ENCODE measurements at regions not wholly inside any gene's neighbourhood (a gene's known extent, or its start where the extent isn't known, plus 50 kb on each side); places are given as distances from the start of the nearest gene placed in this dataset.
"Not testable (repeated sequence)": the region's sequence is repeated elsewhere in the genome, so short reads cannot be mapped to it uniquely, and the experiment has no call there.

GRCh38 chr6:882084-882598 is 189.2 kb upstream of the EXOC2 start:
- no peak for DNase-seq

- no peak for DNase-seq
Measured at GRCh38 chr6:878179-878578, 185.2 kb upstream of the EXOC2 start.

- no peak for DNase-seq
Measured at GRCh38 chr6:875012-875411, 182.1 kb upstream of the EXOC2 start.

GRCh38 chr6:872570-873125 is 179.7 kb upstream of the EXOC2 start:
- DNase-seq, result no peak

- DNase-seq, result no peak
Measured at GRCh38 chr6:871503-871902, 178.6 kb upstream of the EXOC2 start.

GRCh38 chr6:870096-870495 is 177.2 kb upstream of the EXOC2 start:
- DNase-seq, result no peak

- DNase-seq, result no peak
Measured at GRCh38 chr6:868201-868600, 175.3 kb upstream of the EXOC2 start.

- DNase-seq, result no peak
Measured at GRCh38 chr6:867378-867777, 174.4 kb upstream of the EXOC2 start.

GRCh38 chr6:866316-866715 is 173.4 kb upstream of the EXOC2 start:
- DNase-seq, result no peak

- no peak for DNase-seq
Measured at GRCh38 chr6:865846-866245, 172.9 kb upstream of the EXOC2 start.

GRCh38 chr6:863831-864230 is 170.9 kb upstream of the EXOC2 start:
- DNase-seq, result no peak

GRCh38 chr6:863127-863526 is 170.2 kb upstream of the EXOC2 start:
- DNase-seq, result not testable (repeated sequence)

GRCh38 chr6:859936-860335 is 167.0 kb upstream of the EXOC2 start:
- DNase-seq, result no peak

GRCh38 chr6:854406-855118 is 161.6 kb upstream of the EXOC2 start:
- DNase-seq, result no peak

- DNase-seq, result not testable (repeated sequence)
Measured at GRCh38 chr6:852216-852615, 159.3 kb upstream of the EXOC2 start.

GRCh38 chr6:849075-849506 is 156.2 kb upstream of the EXOC2 start:
- no peak for DNase-seq

- no peak for DNase-seq
Measured at GRCh38 chr6:845566-845965, 152.6 kb upstream of the EXOC2 start.

- DNase-seq, result no peak
Measured at GRCh38 chr6:845101-845500, 152.2 kb upstream of the EXOC2 start.

- no peak for DNase-seq
Measured at GRCh38 chr6:842141-842540, 149.2 kb upstream of the EXOC2 start.

- no peak for DNase-seq
Measured at GRCh38 chr6:841569-841968, 148.6 kb upstream of the EXOC2 start.

- DNase-seq, result no peak
Measured at GRCh38 chr6:839201-839600, 146.3 kb upstream of the EXOC2 start.

- no peak for DNase-seq
Measured at GRCh38 chr6:837380-837779, 144.4 kb upstream of the EXOC2 start.

- DNase-seq, result no peak
Measured at GRCh38 chr6:836276-836853, 143.4 kb upstream of the EXOC2 start.

GRCh38 chr6:835476-836160 is 142.7 kb upstream of the EXOC2 start:
- no peak for DNase-seq

Data from CD4-positive, alpha-beta T cell treated with Interleukin-15 for 1 hour (primary cell).